HG03521 (cell line): ENCODE measurements at regions not wholly inside any gene's neighbourhood (a gene's known extent, or its start where the extent isn't known, plus 50 kb on each side); places are given as distances from the start of the nearest gene placed in this dataset.
"Not testable (repeated sequence)": the region's sequence is repeated elsewhere in the genome, so short reads cannot be mapped to it uniquely, and the experiment has no call there.

ENCODE experiments used
- ATAC-seq: cut with Tn5 transposase; IDR thresholded peaks from one replicate; pipeline ENCODE4 v1.9.1; 2021; ENCODE audit warnings: mild to moderate bottlenecking, moderate library complexity; ENCODE audit not compliant: unreplicated experiment

DNA sequence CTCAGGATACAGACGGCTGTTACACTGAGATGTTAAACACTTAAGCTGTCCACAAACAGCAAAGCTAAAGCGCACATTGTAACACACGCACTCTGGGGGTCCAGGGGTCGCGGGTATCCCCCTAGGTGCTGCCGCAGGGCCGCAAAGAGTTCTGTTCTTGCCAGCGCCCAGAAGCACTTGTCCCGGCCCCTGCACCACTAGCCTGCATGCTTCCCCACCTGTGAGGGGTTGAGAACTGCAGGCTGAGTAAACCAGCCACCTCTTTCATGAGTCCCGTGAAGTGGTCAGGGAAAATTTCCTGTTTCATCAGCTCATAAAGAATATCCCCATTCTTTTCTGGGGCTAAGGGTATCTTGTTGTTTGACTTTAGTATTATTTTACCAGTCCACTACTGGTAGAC, 154.4 kb upstream of the FBXL17 start:
- ATAC-seq, result no peak

DNA sequence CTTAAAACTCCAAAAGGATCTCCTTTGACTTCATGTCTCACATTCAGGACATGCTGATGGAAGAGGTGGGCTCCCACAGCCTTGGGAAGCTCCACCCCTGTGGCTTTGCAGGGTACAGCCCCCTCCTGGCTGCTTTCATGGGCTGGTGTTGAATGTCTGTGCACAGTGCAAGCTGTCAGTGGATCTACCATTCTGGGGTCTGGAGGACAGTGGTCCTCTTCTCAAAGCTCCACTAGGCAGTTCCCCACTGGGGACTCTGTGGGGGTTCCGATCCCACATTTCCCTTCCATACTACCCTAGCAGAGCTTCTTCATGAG, 150.2 kb upstream of the FBXL17 start:
- not testable (repeated sequence) for ATAC-seq

DNA sequence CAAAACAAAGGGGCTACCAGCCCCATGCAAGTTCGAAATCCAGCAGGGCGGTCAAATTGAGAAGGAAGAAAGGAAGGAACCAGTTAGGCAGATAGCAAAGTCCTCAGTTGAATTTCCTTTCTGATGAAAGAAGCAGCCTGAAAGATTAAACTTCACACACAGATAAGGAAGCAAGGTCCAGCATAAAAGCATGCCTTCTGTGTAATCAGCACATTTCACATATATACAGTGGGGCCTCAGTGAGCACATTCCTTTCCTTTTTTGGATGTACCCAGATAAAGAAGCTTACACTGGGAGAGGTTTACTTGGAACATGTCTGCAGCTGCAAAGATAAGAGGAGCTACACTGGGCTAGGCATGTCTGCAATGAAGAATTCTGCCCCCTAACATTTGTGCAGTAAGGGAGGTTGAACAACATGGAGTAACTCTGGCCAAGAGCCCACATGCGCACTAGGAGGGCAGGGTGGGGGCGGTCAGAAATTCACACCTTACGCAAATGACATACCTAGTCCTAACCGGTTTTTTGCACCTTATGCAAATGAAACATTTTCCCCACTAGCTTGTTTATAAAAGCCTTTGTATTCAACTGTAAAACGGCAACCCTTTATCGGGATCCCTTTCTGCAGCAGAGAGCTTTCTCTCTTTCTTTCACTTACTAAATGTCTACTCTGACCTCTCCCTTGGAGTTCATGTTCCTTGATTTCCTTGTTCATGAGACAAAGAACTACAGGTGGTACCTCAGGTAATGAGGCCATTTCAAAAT, 149.7 kb upstream of the FBXL17 start:
- ATAC-seq, result no peak

DNA sequence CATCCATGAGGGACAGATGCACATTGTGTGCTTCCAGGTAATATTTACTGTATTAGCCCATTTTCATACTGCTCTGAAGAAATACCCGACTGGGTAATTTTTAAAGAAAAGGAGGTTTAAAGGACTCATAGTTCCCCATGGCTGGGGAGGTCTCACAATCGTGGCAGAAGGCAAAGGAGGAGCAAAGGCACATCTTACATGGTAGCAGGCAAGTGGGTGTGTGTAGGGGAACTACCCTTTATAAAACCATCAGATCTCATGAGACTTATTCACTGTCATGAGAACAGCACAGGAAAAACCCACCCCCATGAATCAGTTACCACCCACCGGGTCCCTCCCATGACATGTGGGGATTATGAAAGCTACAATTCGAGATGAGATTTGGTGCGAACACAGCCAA, 148.8 kb upstream of the FBXL17 start:
- ATAC-seq, result no peak

DNA sequence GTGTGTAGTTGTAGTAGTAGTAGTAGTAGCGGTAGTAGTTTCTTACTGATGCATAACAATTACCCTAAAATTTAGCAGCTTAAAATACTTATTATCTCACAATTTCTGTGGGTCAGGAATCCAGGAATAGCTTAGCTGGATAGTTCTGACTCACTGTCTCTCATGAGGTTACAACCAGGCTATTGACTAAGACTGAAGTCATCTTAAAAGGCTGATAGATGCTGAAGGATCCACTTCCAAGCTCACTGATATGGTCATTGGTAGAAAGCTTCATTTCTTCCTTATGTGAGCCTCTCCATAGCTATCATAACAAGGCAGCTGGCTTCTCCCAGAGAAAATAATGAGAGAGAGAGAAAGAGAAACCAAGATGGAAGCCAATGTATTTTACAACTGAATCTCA, 147.5 kb upstream of the FBXL17 start:
- no peak for ATAC-seq

DNA sequence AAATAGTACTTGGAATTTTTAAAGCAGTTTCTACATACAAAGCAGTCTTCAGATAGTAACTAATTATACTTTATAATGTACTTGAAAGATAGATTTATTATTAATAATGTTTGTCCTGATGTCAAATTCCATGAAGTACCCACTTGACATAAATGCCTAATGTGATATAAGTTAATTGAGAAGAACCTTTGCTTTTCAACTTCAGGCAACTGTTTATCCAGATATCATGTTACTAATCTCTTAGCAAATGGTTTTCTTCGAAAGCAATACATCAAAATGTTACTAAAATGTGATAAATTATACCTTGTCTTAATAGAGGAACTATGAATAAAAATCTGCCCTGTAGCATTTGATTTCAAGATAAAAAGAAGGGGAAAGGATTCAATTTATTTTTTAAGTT, 146.8 kb upstream of the FBXL17 start:
- no peak for ATAC-seq

DNA sequence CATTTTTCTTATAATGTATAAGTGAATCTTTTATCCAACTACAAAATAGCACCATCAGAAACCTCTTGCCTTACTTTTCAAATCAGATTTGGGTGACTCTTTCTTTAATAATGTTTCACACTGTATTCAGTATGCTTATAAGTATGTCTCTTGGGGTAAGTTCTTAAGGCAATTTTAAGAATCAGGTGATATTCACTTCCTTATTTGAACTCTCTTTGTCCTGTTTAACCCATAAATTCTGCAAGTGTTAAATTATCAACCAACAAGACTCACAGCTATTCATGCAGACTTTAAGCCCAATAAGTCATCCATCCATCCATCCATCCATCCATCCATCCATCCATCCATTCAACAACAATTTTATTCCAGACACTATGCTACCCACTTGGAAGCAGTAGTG, 142.7 kb upstream of the FBXL17 start:
- ATAC-seq, result no peak

DNA sequence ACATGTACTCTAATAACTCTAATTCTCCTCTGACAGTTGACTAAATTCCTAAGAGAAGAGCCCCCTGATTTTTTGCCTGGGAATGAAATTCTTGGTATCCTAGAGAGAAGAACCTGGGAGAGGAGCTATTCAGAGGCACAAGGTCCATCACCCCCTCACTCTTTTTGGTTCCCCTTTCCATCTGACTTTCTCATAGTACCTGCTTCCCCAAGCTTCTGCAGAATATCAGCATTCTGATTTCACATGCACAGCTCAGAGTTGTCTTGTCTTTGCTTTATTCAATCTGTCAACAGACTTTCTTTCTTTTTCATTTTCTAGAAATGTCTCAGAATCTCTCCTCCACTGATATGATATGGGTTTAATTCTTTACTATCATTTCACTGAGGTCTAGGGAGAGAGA, 141.5 kb upstream of the FBXL17 start:
- no peak for ATAC-seq

DNA sequence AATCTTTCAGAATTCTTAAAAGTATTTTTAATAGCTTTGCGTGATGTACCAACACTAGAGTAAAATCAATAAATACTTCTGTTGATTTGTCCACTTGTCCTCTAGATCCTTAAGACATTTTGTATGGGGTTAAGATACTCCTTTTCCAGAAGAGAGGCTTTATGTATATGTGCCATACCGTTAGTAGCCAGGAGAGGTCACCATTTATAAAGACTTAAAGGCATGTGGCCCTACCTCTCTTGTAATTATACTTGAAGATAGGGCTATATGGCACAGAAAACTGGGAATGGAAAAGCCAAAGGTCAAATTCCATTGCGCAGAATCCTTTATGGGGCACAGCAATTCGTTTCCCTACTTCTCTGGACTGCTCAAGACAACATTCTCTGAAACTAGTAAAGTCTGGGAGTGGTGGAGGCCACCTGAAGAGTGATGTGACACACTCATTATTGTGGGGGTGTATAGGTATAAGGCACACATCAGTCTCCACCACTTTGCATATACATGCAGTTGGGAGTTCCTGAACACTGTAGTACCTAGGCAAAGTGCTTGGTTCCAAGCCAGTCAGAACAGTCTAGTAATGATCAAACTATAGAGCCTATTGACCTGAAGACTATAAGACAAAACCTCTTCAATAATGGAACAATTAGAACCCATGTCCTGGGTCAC, 140.1 kb upstream of the FBXL17 start:
- peak; percentile 53 for ATAC-seq

DNA sequence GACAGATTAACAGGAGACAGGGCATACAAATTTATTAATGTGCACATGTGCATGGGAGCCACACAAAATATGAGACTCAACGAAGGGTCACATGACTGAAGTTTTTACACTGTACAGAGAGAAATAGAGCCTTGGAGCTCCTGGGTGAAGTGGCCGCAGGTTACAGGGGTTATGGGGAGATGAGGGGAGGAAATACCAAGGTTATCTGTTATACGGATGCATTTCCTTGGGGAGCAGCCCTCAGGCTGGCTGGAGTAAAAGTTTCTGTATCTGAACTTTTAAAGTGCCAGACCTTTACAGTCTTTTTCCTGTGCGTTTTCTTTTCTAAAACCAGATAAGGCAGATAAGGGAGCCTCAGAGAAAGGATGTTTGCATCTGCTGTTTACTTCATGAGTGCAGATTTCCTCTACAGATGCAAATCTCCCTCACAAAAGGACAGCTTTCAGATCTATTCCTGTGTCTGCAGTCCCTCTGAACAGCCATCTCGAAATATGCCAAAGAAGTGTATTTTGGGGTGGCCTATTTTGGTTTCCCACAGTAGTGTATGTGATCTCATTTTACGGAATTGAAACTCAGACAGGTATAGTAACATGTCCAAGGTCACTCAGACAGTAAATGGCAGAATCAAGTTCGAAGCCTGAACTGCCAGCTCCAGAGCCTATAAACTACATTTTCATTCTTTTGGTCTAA, 139.3 kb upstream of the FBXL17 start:
- peak; percentile 88 for ATAC-seq

DNA sequence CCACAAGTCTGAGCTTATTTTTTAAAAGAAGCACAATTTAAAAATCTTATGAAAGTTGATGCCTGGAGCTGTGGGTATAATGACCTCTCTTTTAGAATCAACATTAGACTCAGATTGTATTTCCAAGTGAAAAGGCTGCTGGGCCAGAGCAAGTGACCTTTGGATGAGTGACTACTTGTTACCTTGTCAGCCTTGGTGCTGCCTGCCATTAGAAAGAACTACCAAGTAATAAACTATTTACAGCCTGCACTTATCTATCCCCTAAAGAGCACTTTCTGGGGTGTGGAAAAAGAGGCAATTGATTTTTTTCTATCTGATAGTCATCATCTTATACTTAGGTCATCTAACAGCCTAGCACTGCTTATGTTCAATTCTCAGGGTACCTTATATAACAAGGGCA, 134.9 kb upstream of the FBXL17 start:
- no peak for ATAC-seq

DNA sequence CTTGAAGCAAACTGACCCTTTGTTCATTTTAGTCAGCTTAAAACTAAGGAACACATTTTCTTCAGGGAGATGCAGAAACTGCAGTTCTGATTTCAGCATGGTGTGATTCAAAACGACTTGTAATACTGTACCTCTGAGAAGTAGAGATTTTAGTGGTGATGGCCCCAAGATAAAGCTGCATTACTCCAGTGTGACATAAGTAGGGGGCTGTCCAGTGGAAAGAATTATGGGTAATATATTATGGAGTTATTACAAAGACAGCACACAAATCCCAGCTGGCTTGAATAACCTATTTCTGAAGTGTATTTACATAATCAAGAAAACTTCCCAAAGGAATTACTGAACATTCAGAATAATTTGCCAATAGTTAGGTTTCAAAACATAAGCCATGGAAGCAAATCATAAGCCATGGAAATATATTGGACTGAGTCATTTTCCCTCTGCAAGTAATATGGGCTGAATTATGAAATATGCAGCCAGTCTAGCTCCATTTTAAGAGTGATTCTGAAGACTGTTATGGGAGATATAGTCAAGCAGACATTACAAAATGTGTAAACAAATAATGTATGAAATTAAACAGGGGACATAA, 133.7 kb upstream of the FBXL17 start:
- no peak for ATAC-seq

DNA sequence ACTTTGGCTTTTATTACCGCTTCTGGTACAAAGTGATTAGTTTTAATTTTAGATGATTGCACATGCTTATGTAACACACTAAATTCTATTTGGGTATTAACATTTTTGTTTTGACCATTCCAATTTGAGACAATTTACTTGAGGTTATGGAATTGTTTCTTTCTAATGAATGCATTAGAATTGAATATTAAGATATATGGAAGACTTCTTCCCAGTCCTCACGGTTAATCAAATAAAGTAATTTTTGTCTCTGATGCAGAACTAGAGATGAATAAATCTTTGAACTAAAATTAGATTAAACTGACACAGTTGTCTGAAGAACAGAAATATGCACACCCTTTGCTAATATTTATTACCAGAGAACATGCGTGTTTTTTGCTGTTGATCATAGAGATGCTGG, 127.1 kb upstream of the FBXL17 start:
- no peak for ATAC-seq

DNA sequence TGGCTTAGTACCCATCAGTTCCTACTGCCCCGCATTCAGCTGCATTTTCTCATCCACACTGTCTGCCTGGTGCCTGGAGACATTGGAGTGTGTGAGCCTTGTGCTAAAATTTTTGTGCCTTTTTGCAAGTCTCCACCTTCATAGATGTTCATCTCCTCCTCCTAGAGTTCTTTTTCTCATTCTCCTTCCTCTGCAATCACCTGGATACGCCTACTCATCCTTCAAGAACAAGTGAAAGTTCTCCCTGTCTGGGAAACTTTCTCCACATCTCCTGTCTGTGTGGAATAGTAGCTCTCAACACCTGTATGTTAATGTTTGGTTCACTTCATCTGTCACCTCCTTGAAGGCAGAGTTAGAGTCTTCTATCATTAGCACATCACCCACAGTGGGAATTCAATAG, 125.7 kb upstream of the FBXL17 start:
- ATAC-seq, result no peak

DNA sequence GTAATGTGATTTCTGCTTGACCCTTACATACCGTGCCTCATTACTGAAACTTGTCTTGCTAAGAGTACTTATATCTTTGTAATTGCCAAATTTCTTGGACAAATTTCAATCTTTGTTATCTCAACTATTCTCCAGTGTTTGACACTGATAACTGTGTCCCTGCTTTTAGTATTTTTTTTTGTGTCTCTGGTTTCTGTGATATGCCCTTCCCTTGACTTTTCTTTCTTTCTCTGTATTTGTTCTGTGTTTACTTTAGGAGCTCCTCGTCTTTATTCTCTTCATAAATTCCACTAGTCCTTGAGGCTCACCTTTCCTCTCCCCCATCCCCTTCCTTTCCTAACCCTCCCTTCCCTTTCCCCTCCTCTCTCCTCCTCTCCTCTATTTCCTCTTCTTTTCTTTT, 123.7 kb upstream of the FBXL17 start:
- ATAC-seq, result no peak

DNA sequence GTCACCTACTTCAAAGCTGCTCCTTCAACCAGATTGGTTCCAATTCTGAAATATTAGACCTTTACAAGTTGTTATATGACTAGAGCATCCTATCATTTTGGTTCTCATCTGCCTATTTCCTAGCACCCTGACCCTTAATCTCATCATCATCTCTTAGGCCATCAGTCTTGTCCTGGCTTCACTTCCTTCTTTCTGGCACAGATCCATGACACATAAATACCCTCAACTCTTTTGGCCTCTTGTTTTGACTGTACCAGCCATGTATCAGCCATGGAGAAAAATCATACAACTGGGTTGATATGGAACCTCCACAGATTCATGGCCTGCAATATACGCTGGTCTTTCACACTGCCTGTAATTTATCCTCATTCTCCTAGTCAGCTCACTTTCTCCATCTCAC, 123.1 kb upstream of the FBXL17 start:
- no peak for ATAC-seq

DNA sequence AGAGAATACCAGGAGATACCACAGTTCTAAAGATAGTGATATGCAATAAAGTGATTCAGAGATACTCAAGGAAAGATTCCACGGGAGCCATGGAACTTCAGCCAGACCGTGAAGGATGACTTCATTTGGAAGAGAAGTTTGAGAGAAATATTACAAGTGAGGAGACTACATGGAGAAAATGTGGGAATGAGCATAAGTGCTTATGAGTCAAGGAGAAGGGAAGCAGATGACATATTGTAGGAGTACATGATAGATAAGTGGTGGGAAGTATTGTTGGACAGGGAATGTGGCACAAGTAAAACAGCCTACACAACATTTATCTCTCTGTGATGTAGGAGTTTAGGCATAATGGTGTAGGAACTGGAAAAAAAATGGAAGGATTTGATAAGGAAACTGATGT, 122.1 kb upstream of the FBXL17 start:
- ATAC-seq, result no peak

DNA sequence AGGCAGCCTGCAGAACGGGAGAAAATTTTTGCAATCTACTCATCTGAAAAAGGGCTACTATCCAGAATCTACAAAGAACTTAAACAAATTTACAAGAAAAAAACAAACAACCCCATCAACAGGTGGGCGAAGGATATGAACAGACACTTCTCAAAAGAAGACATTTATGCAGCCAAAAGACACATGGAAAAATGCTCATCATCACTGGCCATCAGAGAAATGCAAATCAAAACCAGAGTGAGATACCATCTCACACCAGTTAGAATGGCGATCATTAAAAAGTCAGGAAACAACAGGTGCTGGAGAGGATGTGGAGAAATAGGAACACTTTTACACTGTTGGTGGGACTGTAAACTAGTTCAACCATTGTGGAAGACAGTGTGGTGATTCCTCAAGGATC, 113.7 kb upstream of the FBXL17 start:
- not testable (repeated sequence) for ATAC-seq

DNA sequence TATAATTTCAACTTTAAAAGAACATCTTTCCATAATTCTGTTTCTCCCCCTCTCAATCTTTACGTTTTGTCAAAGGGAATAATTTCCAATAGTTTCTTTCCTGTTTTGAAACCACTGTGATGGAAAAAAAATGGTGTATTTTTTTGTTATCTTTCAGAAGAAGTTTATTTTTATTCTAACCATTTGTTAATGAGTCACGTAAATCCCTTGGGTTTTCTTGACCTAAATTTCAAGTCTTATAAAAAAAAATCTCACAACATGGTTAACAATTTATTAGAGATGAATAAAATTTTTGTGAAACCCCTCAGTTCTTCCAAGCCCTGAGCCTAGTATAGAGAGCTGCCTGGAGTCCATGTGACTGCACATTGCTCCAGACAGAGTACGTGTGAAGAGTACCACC, 106.1 kb upstream of the FBXL17 start:
- ATAC-seq, result no peak

DNA sequence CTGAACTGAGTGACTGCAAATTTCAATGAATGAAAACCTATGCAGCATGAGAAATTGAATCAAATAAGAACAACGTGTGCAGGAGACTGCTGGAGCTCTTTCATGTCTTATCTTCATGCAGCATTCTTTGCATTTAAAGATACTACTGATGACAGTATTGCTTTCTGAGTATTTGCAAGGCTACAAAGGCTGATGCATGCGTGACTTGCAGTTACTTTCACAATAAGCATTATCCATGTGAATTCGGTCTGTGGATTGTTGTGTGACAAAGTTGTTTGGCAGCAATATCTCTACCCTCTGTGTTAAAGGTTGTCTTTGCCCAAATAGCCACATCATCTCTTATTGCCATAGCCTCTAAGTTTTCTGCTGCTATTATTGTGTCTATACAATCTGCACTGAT, 102.1 kb upstream of the FBXL17 start:
- no peak for ATAC-seq

DNA sequence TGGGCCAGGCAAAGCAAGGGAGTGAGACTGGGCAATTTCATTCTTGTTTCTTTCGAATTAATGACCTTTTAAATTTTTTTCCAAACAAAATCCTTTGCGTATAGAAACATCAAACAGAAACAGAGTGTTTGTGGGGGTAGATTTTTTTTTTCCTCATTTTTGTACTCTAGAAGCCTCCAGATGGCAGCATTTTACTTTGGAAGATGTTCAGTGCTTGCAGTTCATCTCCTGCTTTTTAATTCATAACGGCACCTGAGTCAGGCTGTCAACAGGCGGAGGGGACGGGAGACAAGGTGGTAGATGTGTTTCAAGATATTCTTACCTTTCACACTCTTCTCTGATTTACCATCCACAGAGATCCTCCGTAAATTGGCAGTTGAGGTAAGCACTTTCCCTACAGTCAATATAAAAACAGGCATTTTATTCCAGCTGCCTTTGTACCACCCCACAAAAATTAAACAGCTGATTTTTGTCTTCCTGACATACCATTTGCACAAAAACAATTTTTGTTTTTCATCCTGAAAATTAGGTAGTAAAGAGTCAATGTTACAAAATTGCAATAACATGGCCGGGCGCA, 99.5 kb upstream of the FBXL17 start:
- ATAC-seq, result no peak

DNA sequence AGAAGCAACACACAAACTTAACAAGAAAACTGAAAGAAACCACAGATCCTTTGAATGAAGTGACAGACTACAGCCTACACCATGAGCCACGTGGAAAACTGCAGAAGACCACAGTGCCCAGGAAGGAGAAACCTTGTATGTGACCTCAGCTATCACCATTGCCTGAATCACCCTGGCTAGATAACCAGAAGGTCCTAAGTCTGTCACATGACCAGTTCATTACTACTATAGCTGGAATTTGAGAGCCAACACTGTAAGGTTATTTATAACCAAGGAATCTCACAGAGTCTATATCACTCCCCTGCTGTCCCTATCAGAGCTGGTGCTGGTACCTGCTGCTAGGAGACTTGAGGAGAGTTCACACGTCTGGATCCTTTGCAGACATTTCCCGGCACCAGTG, 90.3 kb upstream of the FBXL17 start:
- no peak for ATAC-seq
